ENCODE measurements at regions not wholly inside any gene's neighbourhood (a gene's known extent, or its start where the extent isn't known, plus 50 kb on each side); places are given as distances from the start of the nearest gene placed in this dataset.

DNA sequence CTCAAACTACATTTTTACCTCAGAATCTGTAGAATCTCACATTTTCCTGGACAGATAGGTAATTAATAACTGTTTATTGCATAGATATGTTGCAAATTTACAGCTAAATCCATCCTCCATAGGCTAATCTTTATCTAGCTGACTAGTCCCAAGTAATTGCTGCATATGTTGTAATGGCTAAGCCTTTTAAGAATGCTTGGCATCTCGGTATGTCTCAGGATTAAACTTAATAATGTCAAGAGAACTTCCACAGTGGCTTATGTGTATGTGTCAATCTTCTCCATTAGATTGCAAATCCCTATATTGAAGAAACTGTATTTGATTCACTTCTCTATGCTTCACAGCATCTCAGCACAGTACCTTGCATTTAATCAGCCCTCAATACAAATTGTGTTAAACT lies 131.9 kb downstream of the PRDM9 start:
- H3K27me3 ChIP-seq (ENCODE audit: insufficient read depth, poor library complexity, severe bottlenecking) = no peaks in the 10 kb centered on the region
- no peak overlapping the region for H3K27ac ChIP-seq (replicated peaks)
- H3K4me3 ChIP-seq (replicated peaks; ENCODE audit: insufficient read depth, low read length) = no peak overlapping the region
- TF ChIP-seq REST (IDR thresholded peaks at IDR 0.05; ENCODE audit: insufficient replicate concordance, low read depth) = no peak
- TF ChIP-seq SPI1 (IDR thresholded peaks at IDR 0.05; ENCODE audit: borderline replicate concordance, low read depth) = no peak
- TF ChIP-seq GABPA (IDR thresholded peaks at IDR 0.05; ENCODE audit: low read depth) = no peak
- DNase-seq (ENCODE audit: low read depth in 1 of 2, low spot score in 1 of 2) = no peak

- H3K4me3 ChIP-seq (replicated peaks; ENCODE audit: insufficient read depth, low read length) = no peak overlapping the region
- H3K27ac ChIP-seq (replicated peaks) = no peak overlapping the region
- TF ChIP-seq POLR2AphosphoS5 (IDR thresholded peaks at IDR 0.05; ENCODE audit: low read depth) (no peak), REST (IDR thresholded peaks at IDR 0.05; ENCODE audit: insufficient replicate concordance, low read depth) (no peak), SPI1 (IDR thresholded peaks at IDR 0.05; ENCODE audit: borderline replicate concordance, low read depth) (no peak)
- no peak for DNase-seq (ENCODE audit: low read depth in 1 of 2, low spot score in 1 of 2)
- H3K27me3 ChIP-seq (ENCODE audit: insufficient read depth, poor library complexity, severe bottlenecking) = no peaks in the 10 kb centered on the region
Observed at GRCh38 chr5:23648656-23649055, 141.2 kb downstream of the PRDM9 start.

DNA sequence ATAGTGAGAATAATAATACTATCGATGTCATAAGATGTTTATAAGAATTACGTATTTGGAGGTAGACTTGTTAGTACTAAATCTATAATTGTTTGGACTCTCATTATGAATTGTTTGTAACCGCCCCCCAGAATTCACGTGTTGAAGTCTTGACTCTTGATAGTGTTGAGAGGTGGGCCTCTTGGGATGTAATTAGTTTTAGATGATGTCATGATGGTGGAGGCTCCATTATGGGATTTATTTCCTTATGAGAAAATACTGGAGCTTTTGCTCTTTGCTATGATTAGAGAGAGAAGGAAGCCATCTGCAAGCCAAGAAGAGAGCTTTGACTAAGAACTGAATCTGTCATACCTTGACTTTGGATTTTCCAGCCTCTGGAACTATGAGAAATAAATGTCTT lies 142.2 kb downstream of the PRDM9 start:
- TF ChIP-seq GABPA (IDR thresholded peaks at IDR 0.05; ENCODE audit: low read depth) (no peak), CTCF (IDR thresholded peaks at IDR 0.05; ENCODE audit: insufficient read depth, low read length) (no peak), REST (IDR thresholded peaks at IDR 0.05; ENCODE audit: insufficient replicate concordance, low read depth) (no peak), SPI1 (IDR thresholded peaks at IDR 0.05; ENCODE audit: borderline replicate concordance, low read depth) (no peak), POLR2AphosphoS5 (IDR thresholded peaks at IDR 0.05; ENCODE audit: low read depth) (no peak)
- DNase-seq (ENCODE audit: low read depth in 1 of 2, low spot score in 1 of 2) = no peak
- H3K27ac ChIP-seq (replicated peaks) = no peak overlapping the region
- no peak overlapping the region for H3K4me3 ChIP-seq (replicated peaks; ENCODE audit: insufficient read depth, low read length)
- H3K27me3 ChIP-seq (ENCODE audit: insufficient read depth, poor library complexity, severe bottlenecking) = no peaks in the 10 kb centered on the region

GRCh38 chr5:23655674-23656073 lies 148.3 kb downstream of the PRDM9 start:
- DNase-seq (ENCODE audit: low read depth in 1 of 2, low spot score in 1 of 2) = no peak
- H3K4me3 ChIP-seq (replicated peaks; ENCODE audit: insufficient read depth, low read length) = no peak overlapping the region
- no peak for TF ChIP-seq POLR2AphosphoS5 (IDR thresholded peaks at IDR 0.05; ENCODE audit: low read depth)
- TF ChIP-seq REST (IDR thresholded peaks at IDR 0.05; ENCODE audit: insufficient replicate concordance, low read depth) = no peak
- TF ChIP-seq GABPA (IDR thresholded peaks at IDR 0.05; ENCODE audit: low read depth) = no peak
- TF ChIP-seq SPI1 (IDR thresholded peaks at IDR 0.05; ENCODE audit: borderline replicate concordance, low read depth) = no peak
- TF ChIP-seq CTCF (IDR thresholded peaks at IDR 0.05; ENCODE audit: insufficient read depth, low read length) = no peak
- no peaks in the 10 kb centered on the region for H3K27me3 ChIP-seq (ENCODE audit: insufficient read depth, poor library complexity, severe bottlenecking)
- no peak overlapping the region for H3K27ac ChIP-seq (replicated peaks)

Measured in HL-60 (cell line).